Body of pancreas (tissue), 4 donors: ENCODE measurements at regions not wholly inside any gene's neighbourhood (a gene's known extent, or its start where the extent isn't known, plus 50 kb on each side); places are given as distances from the start of the nearest gene placed in this dataset.
A peak's percentile ranks its signal among the peaks of the same experiment; 100 is the strongest.

Experiments
- POLR2A ChIP-seq, 3 donors: fragments of 450-650 bp; IDR thresholded peaks; one replicate each; pipeline ENCODE4 v1.6.1; 2016; ENCODE audit warnings: antibody characterized with exemption in 3 of 3, mild to moderate bottlenecking in 2 of 3
- TF ChIP-seq, protein P1 (sequence below), 7 experiments: fragments of 450-650 bp in 4 of 7; fragments of 200-600 bp in 3 of 7; sonication (generic) in 3 of 7; IDR thresholded peaks; one replicate each; pipeline ENCODE4 v1.5.1; 2016 to 2019; ENCODE audit warnings: antibody characterized with exemption in 7 of 7

DNA sequence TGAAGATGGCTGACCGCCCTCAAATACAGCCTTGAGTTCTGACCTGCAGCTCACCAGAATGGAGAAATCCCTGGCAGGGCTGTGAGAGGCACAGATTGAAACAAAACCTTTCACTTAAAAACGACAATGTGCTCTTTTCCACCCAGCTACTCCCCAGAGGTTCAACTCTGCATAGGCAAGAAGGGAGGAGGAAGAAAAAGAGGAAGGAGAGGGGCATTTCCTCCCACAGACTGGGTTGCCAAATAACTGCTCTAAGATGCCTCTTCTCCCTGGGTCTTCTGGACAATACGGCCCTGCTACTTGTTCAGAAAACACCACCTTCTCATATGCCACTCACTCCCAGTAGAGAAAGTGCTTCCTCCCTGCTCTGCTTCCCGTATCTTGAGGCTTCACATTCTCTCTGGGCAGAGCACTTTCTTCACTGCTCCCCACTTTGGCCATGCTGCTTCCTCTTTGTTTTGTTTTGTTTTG lies 136.4 kb upstream of the SLC1A4 start:
- TF ChIP-seq, protein P1, sequence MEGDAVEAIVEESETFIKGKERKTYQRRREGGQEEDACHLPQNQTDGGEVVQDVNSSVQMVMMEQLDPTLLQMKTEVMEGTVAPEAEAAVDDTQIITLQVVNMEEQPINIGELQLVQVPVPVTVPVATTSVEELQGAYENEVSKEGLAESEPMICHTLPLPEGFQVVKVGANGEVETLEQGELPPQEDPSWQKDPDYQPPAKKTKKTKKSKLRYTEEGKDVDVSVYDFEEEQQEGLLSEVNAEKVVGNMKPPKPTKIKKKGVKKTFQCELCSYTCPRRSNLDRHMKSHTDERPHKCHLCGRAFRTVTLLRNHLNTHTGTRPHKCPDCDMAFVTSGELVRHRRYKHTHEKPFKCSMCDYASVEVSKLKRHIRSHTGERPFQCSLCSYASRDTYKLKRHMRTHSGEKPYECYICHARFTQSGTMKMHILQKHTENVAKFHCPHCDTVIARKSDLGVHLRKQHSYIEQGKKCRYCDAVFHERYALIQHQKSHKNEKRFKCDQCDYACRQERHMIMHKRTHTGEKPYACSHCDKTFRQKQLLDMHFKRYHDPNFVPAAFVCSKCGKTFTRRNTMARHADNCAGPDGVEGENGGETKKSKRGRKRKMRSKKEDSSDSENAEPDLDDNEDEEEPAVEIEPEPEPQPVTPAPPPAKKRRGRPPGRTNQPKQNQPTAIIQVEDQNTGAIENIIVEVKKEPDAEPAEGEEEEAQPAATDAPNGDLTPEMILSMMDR (IDR thresholded peaks at IDR 0.05): no peak
- TF ChIP-seq POLR2A (IDR thresholded peaks at IDR 0.05): peak in 1 of 3 donors; percentile 21
